Bronchial epithelial cell (primary cell): ENCODE measurements at regions not wholly inside any gene's neighbourhood (a gene's known extent, or its start where the extent isn't known, plus 50 kb on each side); places are given as distances from the start of the nearest gene placed in this dataset.
"Not testable (repeated sequence)": the region's sequence is repeated elsewhere in the genome, so short reads cannot be mapped to it uniquely, and the experiment has no call there.

Source experiments
- DNase-seq: peaks from one replicate; pipeline ENCODE4 v3.0.0-alpha.2; 2010; ENCODE audit warnings: low read depth
- FAIRE-seq: peaks from 2 replicates; lab custom pipeline; 2011; peaks lifted over from hg19 to GRCh38; lab: Jason Lieb, UNC
- H3K27me3 ChIP-seq: 2 replicates; pipeline ENCODE4 v1.5.1; 2011; ENCODE audit warnings: low read length; ENCODE audit not compliant: control insufficient read depth, insufficient read depth
- H3K36me3 ChIP-seq: 2 replicates; pipeline ENCODE4 v1.5.1; 2011; ENCODE audit warnings: low read length; ENCODE audit not compliant: control insufficient read depth, insufficient read depth
- H3K4me3 ChIP-seq: 2 replicates; pipeline ENCODE4 v1.5.1; 2011; ENCODE audit warnings: mild to moderate bottlenecking, low read depth, low read length, control low read depth
- TF ChIP-seq, protein P1 (sequence below): IDR thresholded peaks from 2 replicates; pipeline ENCODE4 v1.5.1; 2011; ENCODE audit warnings: mild to moderate bottlenecking, moderate library complexity, low read length, control low read depth, inconsistent platforms; ENCODE audit not compliant: insufficient read depth, severe bottlenecking

DNA sequence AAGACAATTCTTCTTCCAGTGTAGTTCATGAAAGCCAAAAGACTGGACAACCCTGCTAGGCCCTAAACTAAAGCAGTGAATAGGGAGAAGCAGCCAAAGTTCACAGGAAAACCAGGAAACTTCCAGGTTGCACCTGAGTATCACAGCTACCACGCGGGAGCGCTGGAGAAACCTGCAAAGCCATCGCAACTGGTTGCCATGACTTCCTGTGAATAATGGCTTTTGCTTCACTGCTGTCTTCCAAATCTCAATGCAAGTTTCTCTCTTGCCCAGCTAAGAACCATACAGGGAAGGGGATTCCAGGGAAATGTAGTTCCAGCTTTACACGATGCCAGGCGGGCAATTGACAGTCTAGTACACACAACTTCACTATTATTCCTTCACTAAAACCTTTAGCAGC lies 114.1 kb downstream of the GXYLT1 start:
- no peak for DNase-seq
- H3K36me3 ChIP-seq, result no peaks in the 10 kb centered on the region
- H3K4me3 ChIP-seq, result no peak overlapping the region
- TF ChIP-seq, protein P1, sequence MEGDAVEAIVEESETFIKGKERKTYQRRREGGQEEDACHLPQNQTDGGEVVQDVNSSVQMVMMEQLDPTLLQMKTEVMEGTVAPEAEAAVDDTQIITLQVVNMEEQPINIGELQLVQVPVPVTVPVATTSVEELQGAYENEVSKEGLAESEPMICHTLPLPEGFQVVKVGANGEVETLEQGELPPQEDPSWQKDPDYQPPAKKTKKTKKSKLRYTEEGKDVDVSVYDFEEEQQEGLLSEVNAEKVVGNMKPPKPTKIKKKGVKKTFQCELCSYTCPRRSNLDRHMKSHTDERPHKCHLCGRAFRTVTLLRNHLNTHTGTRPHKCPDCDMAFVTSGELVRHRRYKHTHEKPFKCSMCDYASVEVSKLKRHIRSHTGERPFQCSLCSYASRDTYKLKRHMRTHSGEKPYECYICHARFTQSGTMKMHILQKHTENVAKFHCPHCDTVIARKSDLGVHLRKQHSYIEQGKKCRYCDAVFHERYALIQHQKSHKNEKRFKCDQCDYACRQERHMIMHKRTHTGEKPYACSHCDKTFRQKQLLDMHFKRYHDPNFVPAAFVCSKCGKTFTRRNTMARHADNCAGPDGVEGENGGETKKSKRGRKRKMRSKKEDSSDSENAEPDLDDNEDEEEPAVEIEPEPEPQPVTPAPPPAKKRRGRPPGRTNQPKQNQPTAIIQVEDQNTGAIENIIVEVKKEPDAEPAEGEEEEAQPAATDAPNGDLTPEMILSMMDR, result no peak
- no peaks in the 10 kb centered on the region for H3K27me3 ChIP-seq
- no peak for FAIRE-seq

DNA sequence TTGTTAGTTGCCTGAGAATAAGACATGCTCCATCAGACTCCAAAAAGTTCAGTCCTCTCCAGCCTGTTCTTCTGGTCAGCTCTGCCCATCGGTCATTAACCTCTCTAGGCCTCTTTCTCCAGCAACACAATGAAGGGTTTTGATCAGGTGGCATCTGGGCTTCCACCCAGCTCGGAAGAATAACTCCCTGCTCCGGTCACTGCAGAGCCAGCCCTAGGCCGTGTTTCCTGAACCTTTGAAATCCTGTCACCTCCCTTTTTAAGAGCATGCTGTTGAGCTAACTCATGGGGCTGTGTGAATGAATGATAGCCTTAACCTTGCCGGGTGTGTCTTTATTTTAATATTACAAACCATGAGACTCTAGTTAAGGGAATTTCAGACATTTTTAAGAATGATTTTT lies 117.1 kb downstream of the GXYLT1 start:
- TF ChIP-seq, protein P1, result no peak
- H3K27me3 ChIP-seq, result no peaks in the 10 kb centered on the region
- FAIRE-seq (no peak), DNase-seq (no peak)
- H3K4me3 ChIP-seq, result no peak overlapping the region
- no peaks in the 10 kb centered on the region for H3K36me3 ChIP-seq

DNA sequence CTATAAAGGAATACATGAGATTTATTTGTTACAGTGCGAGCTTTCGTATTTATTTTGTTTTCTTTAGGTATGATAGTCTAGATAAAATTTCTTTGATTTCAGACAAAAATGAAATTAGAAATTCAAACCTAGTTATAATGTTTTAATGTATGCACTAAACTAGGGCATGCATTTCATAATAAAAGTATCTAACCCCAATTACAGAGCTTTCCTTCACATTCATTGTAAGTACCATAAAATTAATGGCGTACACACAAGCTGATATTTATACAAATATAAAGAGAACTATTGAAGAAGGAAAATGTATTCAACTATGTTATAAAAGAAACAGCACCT lies 120.2 kb downstream of the GXYLT1 start:
- DNase-seq (no peak), FAIRE-seq (no peak)
- TF ChIP-seq, protein P1, result no peak
- H3K36me3 ChIP-seq, result no peaks in the 10 kb centered on the region
- H3K4me3 ChIP-seq, result no peak overlapping the region
- H3K27me3 ChIP-seq, result no peaks in the 10 kb centered on the region

DNA sequence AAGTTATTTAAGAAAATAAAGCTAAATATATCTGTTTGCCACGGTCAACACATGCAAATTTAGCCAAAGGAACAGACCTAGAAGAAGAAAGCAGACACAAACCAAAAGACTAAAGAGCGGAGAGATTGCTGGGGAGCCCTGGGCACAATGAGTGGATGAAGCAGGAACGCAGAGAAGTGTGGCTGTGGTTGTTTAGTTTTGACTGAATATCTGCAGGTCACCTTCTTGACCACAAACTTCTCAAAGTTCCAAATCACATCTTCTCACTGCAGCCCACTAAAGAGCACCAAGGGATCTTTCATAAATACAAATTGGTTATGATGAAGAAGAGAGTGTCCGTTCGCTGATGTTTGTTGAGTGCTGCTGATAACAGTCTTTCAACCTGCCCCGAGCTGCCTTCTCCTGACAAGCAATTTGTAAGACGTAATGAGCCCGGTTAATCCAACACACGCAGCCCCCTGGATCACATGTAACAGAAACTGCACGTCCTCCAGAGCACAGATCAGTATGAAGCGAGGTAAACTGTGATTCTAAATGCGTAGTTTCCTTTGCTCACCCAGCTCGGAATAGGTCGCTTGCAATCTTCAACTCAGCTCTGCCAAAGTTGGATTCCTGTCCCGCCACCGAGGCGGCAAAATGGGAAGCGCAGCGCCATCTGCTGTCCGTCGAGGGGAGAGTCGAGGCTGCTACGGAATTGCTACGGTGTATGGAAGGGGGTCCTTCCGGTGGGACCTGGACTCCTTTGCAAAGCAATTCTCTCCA lies 120.8 kb downstream of the GXYLT1 start:
- TF ChIP-seq, protein P1, result peak; percentile 94
- DNase-seq, result peak; percentile 42
- FAIRE-seq, result no peak
- Histone ChIP-seq H3K27me3 (no peaks in the 10 kb centered on the region), H3K4me3 (peak overlapping the region; percentile 16), H3K36me3 (no peaks in the 10 kb centered on the region)

DNA sequence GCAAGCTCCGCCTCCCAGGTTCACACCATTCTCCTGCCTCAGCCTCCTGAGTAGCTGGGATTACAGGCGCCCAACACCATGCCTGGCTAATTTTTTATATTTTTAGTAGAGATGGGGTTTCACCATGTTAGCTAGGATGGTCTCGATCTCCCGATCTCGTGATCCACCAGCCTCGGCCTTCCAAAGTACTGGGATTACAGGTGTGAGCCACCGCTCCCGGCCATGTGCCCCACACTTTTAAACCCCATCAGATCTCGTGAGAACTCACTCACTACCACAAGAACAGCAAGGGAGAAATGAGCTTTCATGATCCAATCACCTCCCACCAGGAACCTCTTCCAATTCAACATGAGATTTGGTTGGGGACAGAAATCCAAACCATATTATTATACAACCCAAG lies 122.7 kb downstream of the GXYLT1 start:
- H3K27me3 ChIP-seq, H3K36me3 ChIP-seq, H3K4me3 ChIP-seq, DNase-seq, FAIRE-seq: not testable (repeated sequence)

DNA sequence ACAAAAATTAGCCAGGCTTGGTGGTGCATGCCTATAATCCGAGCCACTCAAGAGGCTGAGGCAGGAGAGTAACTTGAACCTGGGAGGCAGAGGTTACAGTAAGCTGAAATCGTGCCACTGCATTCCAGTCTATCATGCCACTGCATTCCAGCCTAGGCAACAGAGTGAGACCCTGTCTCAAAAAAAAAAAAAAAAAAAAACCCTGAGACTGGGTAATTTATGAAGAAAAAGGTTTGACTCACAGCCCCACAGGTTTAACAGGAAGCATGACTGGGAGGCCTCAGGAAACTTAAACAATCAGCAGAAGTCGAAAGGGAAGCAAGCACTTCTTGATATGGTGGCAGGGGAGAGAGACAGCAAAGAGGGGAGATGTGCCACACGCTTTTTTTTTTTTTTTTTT lies 123.2 kb downstream of the GXYLT1 start:
- peak; percentile 5 for DNase-seq
- TF ChIP-seq, protein P1, result no peak
- no peak for FAIRE-seq
- Histone ChIP-seq H3K27me3 (no peaks in the 10 kb centered on the region), H3K36me3 (no peaks in the 10 kb centered on the region), H3K4me3 (no peak overlapping the region)
